ENCODE measurements at regions not wholly inside any gene's neighbourhood (a gene's known extent, or its start where the extent isn't known, plus 50 kb on each side); places are given as distances from the start of the nearest gene placed in this dataset.

DNA sequence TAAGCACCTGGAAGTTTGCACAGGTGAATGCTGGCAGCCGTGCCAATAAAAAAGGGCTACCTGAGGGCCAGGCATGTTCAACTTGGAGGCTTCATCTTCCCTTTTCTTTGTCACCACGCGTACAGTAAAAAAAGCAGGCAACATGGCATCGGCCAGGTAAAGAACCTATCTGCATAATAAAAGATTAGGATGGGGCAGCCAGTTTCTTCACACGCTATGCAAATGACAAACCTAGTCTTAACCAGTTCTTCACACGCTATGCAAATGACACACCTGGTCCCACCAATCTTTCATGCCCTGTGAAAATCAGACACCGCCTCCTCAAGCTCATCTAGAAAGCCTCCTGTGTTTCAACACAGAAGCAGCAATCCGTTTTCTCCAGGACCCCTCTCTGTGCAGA, 413.4 kb downstream of the HLX start:
- Histone ChIP-seq H3K4me2 (ENCODE audit: low read length) (no peak overlapping the region), H3K9me3 (ENCODE audit: low read length) (no peaks in the 10 kb centered on the region), H3K9me2 (ENCODE audit: insufficient read depth, low read length) (no peaks in the 10 kb centered on the region), H3K4me3 (ENCODE audit: low read depth, low read length, poor library complexity, severe bottlenecking) (no peak overlapping the region), H3K27ac (ENCODE audit: low read depth, low read length, poor library complexity, severe bottlenecking) (no peak overlapping the region), H3K79me2 (ENCODE audit: insufficient read depth, low read depth, low read length) (no peaks in the 10 kb centered on the region), H2AFZ (ENCODE audit: low read length) (no peak overlapping the region), H3K4me1 (ENCODE audit: insufficient read depth, low read length, poor library complexity, severe bottlenecking) (no peaks in the 10 kb centered on the region), H3K36me3 (ENCODE audit: insufficient read depth, low read length) (no peaks in the 10 kb centered on the region), H4K20me1 (ENCODE audit: insufficient read depth, low read length) (no peaks in the 10 kb centered on the region)
- BruUV-seq (replicated peaks), result no TSS peak
- no peak for DNase-seq (ENCODE audit: low spot score)
- no peak for TF ChIP-seq EZH2phosphoT487 (IDR thresholded peaks at IDR 0.05; ENCODE audit: borderline replicate concordance, low read depth, low read length)
- TF ChIP-seq, protein P1, sequence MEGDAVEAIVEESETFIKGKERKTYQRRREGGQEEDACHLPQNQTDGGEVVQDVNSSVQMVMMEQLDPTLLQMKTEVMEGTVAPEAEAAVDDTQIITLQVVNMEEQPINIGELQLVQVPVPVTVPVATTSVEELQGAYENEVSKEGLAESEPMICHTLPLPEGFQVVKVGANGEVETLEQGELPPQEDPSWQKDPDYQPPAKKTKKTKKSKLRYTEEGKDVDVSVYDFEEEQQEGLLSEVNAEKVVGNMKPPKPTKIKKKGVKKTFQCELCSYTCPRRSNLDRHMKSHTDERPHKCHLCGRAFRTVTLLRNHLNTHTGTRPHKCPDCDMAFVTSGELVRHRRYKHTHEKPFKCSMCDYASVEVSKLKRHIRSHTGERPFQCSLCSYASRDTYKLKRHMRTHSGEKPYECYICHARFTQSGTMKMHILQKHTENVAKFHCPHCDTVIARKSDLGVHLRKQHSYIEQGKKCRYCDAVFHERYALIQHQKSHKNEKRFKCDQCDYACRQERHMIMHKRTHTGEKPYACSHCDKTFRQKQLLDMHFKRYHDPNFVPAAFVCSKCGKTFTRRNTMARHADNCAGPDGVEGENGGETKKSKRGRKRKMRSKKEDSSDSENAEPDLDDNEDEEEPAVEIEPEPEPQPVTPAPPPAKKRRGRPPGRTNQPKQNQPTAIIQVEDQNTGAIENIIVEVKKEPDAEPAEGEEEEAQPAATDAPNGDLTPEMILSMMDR (conservative IDR thresholded peaks at IDR 0.05; ENCODE audit: low read length), result no peak
- CTCF ChIA-PET (ENCODE audit: unreplicated experiment), result no interaction called here
- intact Hi-C loops (cut with micrococcal nuclease; ENCODE audit: unreplicated experiment), result no loop called here
- POLR2A ChIA-PET, result no interaction called here

DNA sequence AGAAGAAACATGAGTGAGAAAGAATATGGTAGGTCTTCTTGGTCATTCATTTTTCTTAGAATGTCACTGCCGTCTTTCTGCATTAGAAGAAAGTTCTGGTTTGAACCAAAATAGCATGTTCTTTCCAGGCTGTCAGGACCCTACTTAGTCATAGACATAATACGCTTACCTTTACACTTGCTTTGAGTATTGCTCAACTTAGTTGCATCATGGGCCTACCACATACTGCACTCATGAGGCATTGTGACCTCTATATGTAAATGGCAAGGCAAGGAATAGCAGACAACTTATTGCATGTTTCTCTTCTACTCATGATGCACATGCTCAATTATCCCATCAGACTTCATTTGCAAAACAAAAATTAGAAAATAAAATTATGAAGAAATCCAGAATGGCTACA, 415.0 kb downstream of the HLX start:
- Histone ChIP-seq H3K4me3 (ENCODE audit: low read depth, low read length, poor library complexity, severe bottlenecking) (no peak overlapping the region), H2AFZ (ENCODE audit: low read length) (no peak overlapping the region), H3K27ac (ENCODE audit: low read depth, low read length, poor library complexity, severe bottlenecking) (no peak overlapping the region), H3K36me3 (ENCODE audit: insufficient read depth, low read length) (no peaks in the 10 kb centered on the region), H3K79me2 (ENCODE audit: insufficient read depth, low read depth, low read length) (no peaks in the 10 kb centered on the region), H3K9me3 (ENCODE audit: low read length) (no peaks in the 10 kb centered on the region), H3K4me2 (ENCODE audit: low read length) (no peak overlapping the region), H4K20me1 (ENCODE audit: insufficient read depth, low read length) (no peaks in the 10 kb centered on the region), H3K9me2 (ENCODE audit: insufficient read depth, low read length) (no peaks in the 10 kb centered on the region), H3K4me1 (ENCODE audit: insufficient read depth, low read length, poor library complexity, severe bottlenecking) (no peaks in the 10 kb centered on the region)
- ChIA-PET POLR2A (no interaction called here), CTCF (ENCODE audit: unreplicated experiment) (no interaction called here)
- no TSS peak for BruUV-seq (replicated peaks)
- TF ChIP-seq, protein P1 (conservative IDR thresholded peaks at IDR 0.05; ENCODE audit: low read length), result no peak
- no peak for TF ChIP-seq EZH2phosphoT487 (IDR thresholded peaks at IDR 0.05; ENCODE audit: borderline replicate concordance, low read depth, low read length)
- DNase-seq (ENCODE audit: low spot score), result no peak
- intact Hi-C loops (cut with micrococcal nuclease; ENCODE audit: unreplicated experiment), result no loop called here

DNA sequence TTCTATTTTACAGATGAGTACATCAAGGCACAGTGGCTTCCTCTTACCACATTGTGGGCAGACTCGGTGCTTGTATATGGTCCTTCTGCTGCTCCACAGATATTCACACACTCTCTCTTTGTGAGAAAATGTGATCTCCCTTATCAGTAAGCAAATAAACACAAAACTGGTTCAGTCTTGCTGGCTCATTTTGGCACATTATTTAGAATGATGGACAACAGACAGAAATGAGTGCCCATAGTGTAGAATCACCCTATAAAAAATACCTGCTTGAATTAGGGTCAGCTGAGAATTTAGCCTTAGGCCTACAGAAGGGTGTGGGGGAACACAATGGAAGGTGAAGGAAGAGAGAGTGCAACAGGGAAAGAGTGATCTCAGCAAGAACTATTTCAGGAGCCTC, 423.1 kb downstream of the HLX start:
- no TSS peak for BruUV-seq (replicated peaks)
- TF ChIP-seq EZH2phosphoT487 (IDR thresholded peaks at IDR 0.05; ENCODE audit: borderline replicate concordance, low read depth, low read length), result no peak
- TF ChIP-seq, protein P1 (conservative IDR thresholded peaks at IDR 0.05; ENCODE audit: low read length), result no peak
- H3K9me3 ChIP-seq (ENCODE audit: low read length), result no peaks in the 10 kb centered on the region
- H2AFZ ChIP-seq (ENCODE audit: low read length), result no peak overlapping the region
- ChIA-PET POLR2A (no interaction called here), CTCF (ENCODE audit: unreplicated experiment) (no interaction called here)
- no peak overlapping the region for H3K4me3 ChIP-seq (ENCODE audit: low read depth, low read length, poor library complexity, severe bottlenecking)
- DNase-seq (ENCODE audit: low spot score), result no peak
- no peak overlapping the region for H3K27ac ChIP-seq (ENCODE audit: low read depth, low read length, poor library complexity, severe bottlenecking)
- no peaks in the 10 kb centered on the region for H3K9me2 ChIP-seq (ENCODE audit: insufficient read depth, low read length)
- H3K4me1 ChIP-seq (ENCODE audit: insufficient read depth, low read length, poor library complexity, severe bottlenecking), result no peaks in the 10 kb centered on the region
- intact Hi-C loops (cut with micrococcal nuclease; ENCODE audit: unreplicated experiment), result no loop called here
- no peaks in the 10 kb centered on the region for H4K20me1 ChIP-seq (ENCODE audit: insufficient read depth, low read length)
- H3K79me2 ChIP-seq (ENCODE audit: insufficient read depth, low read depth, low read length), result no peaks in the 10 kb centered on the region
- no peaks in the 10 kb centered on the region for H3K36me3 ChIP-seq (ENCODE audit: insufficient read depth, low read length)
- no peak overlapping the region for H3K4me2 ChIP-seq (ENCODE audit: low read length)
